ENCODE measurements at regions not wholly inside any gene's neighbourhood (a gene's known extent, or its start where the extent isn't known, plus 50 kb on each side); places are given as distances from the start of the nearest gene placed in this dataset.

DNA sequence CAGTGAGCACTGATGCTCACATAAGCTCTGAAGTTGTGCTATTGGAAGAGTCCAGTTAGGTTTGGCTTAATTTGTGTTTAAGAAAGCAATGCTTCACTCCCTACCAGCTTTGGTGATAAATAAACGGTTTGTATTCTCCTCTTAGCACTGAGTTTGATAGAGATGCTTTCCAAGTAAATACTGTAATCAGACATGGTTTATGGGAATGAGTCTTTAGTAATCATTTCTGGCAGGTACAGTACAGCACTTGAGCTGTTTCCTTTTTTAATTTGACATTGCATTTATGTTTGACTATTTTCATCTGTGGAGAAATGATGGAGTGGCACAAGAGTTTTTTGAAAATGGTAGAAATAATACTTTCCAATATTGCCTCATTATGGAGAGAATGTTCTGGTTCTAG is 455.3 kb downstream of the ACTRT1 start:
- TF ChIP-seq POLR2AphosphoS5 (IDR thresholded peaks at IDR 0.05; ENCODE audit: low read depth, low read length): no peak
- TF ChIP-seq POLR2A (IDR thresholded peaks at IDR 0.05; ENCODE audit: low read depth, low read length): no peak
- TF ChIP-seq TAF1 (IDR thresholded peaks at IDR 0.05; ENCODE audit: low read depth, low read length): no peak
- no peak for TF ChIP-seq PAX5 (IDR thresholded peaks at IDR 0.05; ENCODE audit: insufficient read depth, low read length, severe bottlenecking)
- no peak for TF ChIP-seq SPI1 (IDR thresholded peaks at IDR 0.05; ENCODE audit: low read depth, low read length)
- TF ChIP-seq POU2F2 (IDR thresholded peaks at IDR 0.05; ENCODE audit: low read depth, low read length): no peak
